Fibroblast of skin of scalp (primary cell): ENCODE measurements at regions not wholly inside any gene's neighbourhood (a gene's known extent, or its start where the extent isn't known, plus 50 kb on each side); places are given as distances from the start of the nearest gene placed in this dataset.
"Not testable (repeated sequence)": the region's sequence is repeated elsewhere in the genome, so short reads cannot be mapped to it uniquely, and the experiment has no call there.

Experiments used
- DNase-seq: peaks from one replicate; pipeline ENCODE4 v3.0.0-alpha.2; 2013

- DNase-seq, result no peak
Observed at GRCh38 chr13:63880705-63881104, 2465.1 kb upstream of the PCDH20 start.

- no peak for DNase-seq
Observed at GRCh38 chr13:63873936-63874335, 2458.3 kb upstream of the PCDH20 start.

GRCh38 chr13:63864171-63864902 lies 2448.7 kb upstream of the PCDH20 start:
- DNase-seq, result peak; percentile 18

GRCh38 chr13:63855457-63856118 lies 2439.9 kb upstream of the PCDH20 start:
- no peak for DNase-seq

- DNase-seq, result no peak
Observed at GRCh38 chr13:63853816-63854215, 2438.2 kb upstream of the PCDH20 start.

GRCh38 chr13:63851526-63851925 lies 2435.9 kb upstream of the PCDH20 start:
- DNase-seq, result no peak

GRCh38 chr13:63843766-63844699 lies 2428.4 kb upstream of the PCDH20 start:
- no peak for DNase-seq

GRCh38 chr13:63842102-63842501 lies 2426.5 kb upstream of the PCDH20 start:
- DNase-seq, result no peak

- no peak for DNase-seq
Observed at GRCh38 chr13:63840551-63841421, 2425.1 kb upstream of the PCDH20 start.

- no peak for DNase-seq
Observed at GRCh38 chr13:63838366-63839110, 2422.9 kb upstream of the PCDH20 start.

GRCh38 chr13:63837701-63838100 lies 2422.1 kb upstream of the PCDH20 start:
- DNase-seq, result not testable (repeated sequence)

- DNase-seq, result not testable (repeated sequence)
Observed at GRCh38 chr13:63829609-63830008, 2414.0 kb upstream of the PCDH20 start.

GRCh38 chr13:63821785-63822184 lies 2406.1 kb upstream of the PCDH20 start:
- not testable (repeated sequence) for DNase-seq

GRCh38 chr13:63811428-63812004 lies 2395.9 kb upstream of the PCDH20 start:
- DNase-seq, result not testable (repeated sequence)

- DNase-seq, result not testable (repeated sequence)
Observed at GRCh38 chr13:63791134-63791533, 2375.5 kb upstream of the PCDH20 start.

GRCh38 chr13:63774133-63774532 lies 2358.5 kb upstream of the PCDH20 start:
- no peak for DNase-seq

- peak; percentile 15 for DNase-seq
Observed at GRCh38 chr13:63773476-63773875, 2357.8 kb upstream of the PCDH20 start.

GRCh38 chr13:63757683-63758082 lies 2342.0 kb upstream of the PCDH20 start:
- DNase-seq, result not testable (repeated sequence)

- not testable (repeated sequence) for DNase-seq
Observed at GRCh38 chr13:63749857-63750256, 2334.2 kb upstream of the PCDH20 start.

- DNase-seq, result not testable (repeated sequence)
Observed at GRCh38 chr13:63741814-63742101, 2326.1 kb upstream of the PCDH20 start.
